ENCODE measurements at regions not wholly inside any gene's neighbourhood (a gene's known extent, or its start where the extent isn't known, plus 50 kb on each side); places are given as distances from the start of the nearest gene placed in this dataset.
A peak's percentile ranks its signal among the peaks of the same experiment; 100 is the strongest.
"Not testable (repeated sequence)": the region's sequence is repeated elsewhere in the genome, so short reads cannot be mapped to it uniquely, and the experiment has no call there.

DNA sequence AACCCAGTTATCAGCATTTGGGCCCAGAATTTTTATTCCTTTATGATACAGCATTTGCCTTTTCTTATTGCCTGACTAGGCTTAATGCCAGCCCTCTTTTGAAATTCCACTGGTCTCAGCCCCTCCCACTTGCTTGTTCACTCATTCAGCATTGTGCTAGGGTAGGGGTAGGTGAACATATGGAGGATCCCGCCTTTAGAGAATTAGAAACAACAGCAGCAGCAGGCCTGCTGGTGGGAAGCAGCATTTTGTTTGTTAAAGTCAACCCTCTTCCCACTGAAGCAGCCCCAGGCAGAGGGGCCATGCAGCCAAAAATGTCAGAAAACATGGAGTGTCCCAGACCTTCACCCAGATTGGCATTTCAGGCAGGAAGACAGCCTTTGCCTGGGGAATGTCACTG, 1355.2 kb downstream of the CDH8 start:
- no peak for DNase-seq (ENCODE audit: low read depth)

GRCh38 chr16:60675022-60675421, 1361.2 kb downstream of the CDH8 start:
- DNase-seq (ENCODE audit: low read depth) = no peak

DNA sequence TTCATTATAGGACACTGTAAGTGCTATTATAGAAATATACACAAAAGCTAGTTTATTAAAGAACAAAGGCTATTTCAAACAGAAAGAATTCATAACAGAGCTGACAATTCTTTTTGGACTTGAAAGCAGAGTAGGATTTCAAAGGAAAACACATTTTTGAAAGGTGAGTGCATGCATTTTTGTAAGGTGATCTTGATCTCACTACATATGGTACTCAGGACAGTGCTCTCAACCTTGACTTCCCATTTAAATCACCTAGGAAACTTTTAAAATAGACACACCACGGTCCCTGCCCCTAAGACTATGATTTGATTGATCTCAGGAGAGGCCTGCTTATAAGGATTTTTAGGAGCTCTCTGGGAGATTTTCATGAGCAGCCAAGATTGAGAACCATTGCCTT, 1362.0 kb downstream of the CDH8 start:
- no peak for DNase-seq (ENCODE audit: low read depth)

DNA sequence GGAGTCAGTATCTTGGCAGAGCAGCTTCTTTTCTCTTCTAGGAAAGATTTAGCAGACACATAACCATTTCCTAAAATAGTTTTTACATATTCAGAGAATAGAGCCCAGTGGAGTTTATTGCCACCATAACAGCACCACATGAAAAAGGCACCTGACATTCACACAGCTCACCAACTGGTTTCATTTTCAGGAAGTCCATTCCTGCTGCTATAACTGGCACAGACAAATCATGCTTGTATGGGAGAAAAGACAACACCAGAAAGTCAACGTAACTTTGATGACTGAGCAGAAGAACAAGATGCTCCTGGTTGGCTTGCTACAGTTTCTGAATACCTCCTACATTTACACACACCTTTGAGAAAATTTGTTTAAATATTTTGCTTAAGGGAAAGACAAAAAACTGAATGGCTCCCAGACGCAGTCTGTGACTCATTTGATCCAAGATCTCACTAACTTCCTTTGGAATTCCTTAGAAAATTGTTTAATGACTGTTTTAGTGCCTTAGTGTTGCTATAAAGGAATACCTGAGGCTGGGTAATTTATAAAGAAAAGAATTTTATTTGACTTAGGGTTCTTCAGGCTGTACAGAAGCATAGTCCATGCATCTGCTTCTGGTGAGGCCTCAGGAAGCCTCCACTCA, 1380.6 kb downstream of the CDH8 start:
- DNase-seq (ENCODE audit: low read depth) = no peak

DNA sequence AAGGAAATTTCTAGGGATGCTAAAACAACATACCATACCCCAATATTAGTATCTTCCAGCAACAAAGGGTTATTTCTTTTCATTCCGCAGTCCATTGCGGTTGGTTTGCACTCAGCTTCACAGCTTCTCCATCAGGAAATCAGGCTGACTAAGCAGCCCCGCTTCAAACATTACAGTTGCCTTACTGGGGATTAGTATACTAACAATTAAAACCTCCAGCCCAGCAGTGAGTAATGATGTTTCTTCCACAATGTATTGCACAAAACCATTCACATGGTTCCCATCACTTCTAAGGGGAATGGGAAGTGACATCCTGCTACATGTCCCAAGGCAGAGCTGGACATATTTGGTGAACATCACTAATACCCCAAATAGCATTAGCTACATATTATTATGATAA, 1384.9 kb downstream of the CDH8 start:
- no peak for DNase-seq (ENCODE audit: low read depth)

DNA sequence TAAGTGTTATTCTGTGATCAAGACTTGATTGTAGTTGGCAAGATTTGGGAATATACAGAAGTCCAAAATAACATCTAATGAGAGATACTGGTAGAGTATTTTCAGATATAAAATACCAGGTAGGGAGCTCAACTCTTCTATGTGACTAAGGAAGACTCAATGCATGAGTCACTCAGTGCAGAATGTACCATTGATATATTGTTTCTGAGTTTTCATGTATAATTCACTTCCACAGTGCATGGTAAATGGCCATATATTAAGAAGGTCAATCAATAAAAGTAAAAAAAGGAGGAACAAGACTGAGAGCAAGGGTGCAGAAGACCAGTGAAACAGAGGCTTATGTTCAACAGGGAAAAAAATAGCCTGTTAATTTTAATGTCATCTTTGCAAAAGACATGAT, 1387.9 kb downstream of the CDH8 start:
- DNase-seq (ENCODE audit: low read depth) = no peak

DNA sequence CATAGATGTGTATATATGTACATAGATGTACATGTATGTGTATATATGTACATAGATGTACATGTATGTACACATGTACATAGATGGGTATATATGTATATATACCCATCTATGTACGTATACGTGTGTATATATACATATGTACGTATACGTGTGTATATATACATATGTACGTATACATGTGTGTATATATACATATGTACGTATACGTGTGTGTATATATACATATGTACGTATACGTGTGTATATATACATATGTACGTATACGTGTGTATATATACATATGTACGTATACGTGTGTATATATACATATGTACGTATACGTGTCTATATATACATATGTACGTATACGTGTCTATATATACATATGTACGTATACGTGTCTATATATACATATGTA, 1388.8 kb downstream of the CDH8 start:
- DNase-seq (ENCODE audit: low read depth) = not testable (repeated sequence)

DNA sequence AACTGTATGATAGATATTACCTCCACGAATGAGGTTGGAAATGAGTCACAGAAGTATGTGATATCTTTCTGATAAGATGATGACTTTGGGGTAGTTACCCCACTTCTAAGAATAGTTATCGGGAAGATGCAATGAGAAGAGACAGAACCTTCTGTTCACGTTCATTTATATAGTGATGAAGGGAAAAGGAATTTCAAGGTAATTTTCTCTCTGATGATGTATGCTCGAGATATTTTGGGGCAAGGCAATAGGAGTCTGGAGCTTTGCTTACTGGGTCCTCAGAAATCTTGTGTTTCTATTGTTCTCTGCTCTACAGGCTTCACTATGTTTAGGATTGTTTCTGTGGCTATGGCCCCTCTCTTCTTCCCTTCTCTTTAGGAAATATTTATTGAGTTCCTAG, 1389.6 kb downstream of the CDH8 start:
- DNase-seq (ENCODE audit: low read depth) = no peak

GRCh38 chr16:60645541-60645940, 1390.7 kb downstream of the CDH8 start:
- DNase-seq (ENCODE audit: low read depth) = no peak

GRCh38 chr16:60642956-60643355, 1393.3 kb downstream of the CDH8 start:
- DNase-seq (ENCODE audit: low read depth) = peak; percentile 13

DNA sequence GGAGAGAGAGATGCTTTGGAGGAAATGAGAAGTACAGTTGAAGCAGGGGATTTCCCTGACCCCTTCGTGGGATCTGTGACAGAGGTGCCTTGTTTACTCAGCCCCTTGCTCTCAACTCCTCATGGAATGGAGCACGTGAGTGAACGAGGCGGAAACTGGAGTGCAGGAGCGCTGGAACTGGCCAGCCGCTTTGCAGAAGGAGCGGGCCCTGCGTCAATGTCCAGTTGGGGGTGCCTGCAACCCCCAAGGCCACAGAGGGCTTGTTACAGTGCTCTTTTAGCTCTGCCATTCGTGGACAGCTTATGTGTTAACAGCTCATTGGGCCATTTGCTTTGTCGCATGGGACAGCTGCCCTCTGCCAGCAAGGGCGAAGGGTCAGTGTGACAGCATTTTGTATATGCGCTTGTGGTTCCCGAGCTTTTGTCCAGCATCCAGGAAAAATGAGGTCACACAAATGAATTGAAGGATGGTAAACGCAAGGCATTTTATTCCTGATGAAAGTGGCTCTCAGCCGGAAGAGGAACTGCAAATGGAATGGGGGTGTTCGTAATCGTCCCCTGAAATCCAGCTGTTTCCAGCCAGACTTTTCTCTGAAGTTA, 1395.1 kb downstream of the CDH8 start:
- no peak for DNase-seq (ENCODE audit: low read depth)

DNA sequence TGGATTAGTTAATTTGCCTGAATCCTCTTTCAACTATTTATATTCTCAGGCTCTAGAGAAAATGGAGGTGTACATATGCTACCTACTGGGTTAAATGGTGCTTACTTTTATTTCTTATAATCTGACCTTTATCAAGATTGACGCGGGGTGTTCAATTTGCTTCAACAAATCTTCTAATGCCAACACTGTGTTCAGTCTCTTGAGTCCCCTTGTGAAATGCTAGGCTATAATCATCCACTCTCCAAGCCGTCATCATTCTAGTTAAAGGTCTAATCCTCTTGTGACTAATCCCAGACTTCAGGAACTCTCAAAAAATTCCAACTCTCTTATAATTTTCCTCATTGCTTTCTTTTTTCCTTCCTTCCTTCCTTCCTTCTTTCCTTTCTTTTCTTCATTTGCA, 1396.2 kb downstream of the CDH8 start:
- DNase-seq (ENCODE audit: low read depth) = no peak

DNA sequence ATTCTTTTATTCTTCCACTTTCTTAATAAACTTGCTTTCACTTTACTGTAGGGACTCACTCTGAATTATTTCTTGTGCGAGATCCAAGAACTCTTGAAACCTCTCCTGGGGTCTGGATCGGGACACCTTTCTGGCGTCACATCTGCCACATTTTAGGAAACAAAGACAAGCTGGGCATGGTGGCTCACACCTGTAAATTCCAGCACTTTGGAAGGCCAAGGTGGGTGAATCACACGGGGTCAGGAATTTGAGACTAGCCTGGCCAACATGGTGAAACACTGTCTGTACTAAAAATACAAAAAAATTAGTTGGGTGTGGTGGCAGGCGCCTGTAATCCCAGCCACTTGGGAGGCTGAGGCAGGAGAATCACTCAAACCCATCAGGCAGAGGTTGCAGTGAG, 1399.6 kb downstream of the CDH8 start:
- not testable (repeated sequence) for DNase-seq (ENCODE audit: low read depth)

DNA sequence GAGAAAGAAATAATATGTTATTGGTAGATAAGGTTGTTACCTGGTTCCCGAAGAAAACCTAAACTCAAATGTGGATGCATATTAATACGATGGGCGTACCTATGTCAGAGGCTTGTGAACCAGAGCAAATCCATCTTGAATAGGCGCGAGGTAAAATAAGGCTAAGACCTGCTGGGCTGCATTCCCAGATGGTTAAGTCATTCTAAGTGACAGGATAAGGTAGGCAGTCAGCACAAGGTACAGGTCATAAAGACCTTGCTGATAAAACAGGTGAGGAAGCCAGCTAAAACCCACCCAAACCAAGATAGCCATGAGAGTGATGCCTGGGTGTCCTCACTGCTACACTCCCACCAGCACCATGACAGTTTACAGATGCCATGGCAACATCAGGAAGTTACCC, 1400.1 kb downstream of the CDH8 start:
- no peak for DNase-seq (ENCODE audit: low read depth)

DNA sequence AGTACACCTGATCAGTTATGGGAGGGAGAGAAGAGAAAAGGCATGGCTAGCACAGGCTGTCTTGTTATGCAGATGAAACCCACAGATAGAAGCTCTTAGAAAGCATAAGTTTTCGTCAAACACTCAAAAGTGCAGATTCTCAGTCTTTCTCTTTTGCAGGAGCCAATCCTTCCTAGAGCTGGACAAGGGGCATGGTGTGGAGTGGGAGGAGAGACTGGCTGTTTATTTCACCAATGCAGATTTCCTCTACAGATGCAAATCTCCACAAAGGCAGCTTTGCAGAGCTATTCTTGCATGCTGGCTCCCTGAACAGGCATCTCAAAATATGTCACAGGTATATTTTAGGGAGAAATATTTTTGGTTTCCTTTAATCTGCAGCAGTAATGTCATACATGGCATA, 1400.7 kb downstream of the CDH8 start:
- no peak for DNase-seq (ENCODE audit: low read depth)

DNA sequence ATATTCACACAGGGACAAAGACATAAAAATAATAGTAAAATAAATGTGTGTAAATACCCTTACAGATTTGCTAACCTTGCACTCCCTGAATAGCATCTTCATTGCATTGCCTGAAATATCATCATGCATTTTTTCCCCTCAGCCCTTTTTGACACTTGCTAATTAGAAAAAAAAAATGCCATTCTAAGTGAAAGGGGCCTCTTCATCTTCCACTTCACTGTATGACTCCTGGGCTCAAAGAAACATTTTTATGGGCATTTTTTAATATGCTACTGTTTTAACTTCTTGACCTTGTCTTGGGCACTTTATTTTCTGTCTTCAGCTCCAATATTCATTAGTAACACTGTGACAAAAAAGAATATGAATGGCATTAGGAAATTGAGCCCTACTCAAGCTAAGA, 1424.4 kb downstream of the CDH8 start:
- DNase-seq (ENCODE audit: low read depth) = no peak

GRCh38 chr16:60608971-60609370, 1427.3 kb downstream of the CDH8 start:
- DNase-seq (ENCODE audit: low read depth) = no peak

- not testable (repeated sequence) for DNase-seq (ENCODE audit: low read depth)
Observed at GRCh38 chr16:60605652-60606051, 1430.6 kb downstream of the CDH8 start.

DNA sequence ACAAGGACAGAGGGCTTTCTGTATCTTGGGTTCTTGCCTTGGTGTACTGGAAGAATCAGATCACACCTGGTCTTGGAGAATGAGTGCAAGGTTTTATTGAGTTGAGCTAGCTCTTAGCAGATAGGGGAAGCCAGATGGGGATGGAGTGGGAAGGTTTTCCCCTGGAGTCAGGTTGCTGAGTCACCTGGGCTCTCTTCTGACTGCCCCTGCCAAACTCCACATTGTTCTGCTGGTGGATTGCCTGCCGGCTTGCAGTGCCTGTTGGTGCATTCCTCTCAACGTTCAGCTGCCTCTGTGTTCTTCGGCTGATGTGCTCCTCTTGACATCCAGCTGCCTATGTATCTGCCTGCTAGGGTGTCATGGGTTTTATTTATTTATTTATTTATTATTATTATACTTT, 1431.1 kb downstream of the CDH8 start:
- DNase-seq (ENCODE audit: low read depth) = no peak

DNA sequence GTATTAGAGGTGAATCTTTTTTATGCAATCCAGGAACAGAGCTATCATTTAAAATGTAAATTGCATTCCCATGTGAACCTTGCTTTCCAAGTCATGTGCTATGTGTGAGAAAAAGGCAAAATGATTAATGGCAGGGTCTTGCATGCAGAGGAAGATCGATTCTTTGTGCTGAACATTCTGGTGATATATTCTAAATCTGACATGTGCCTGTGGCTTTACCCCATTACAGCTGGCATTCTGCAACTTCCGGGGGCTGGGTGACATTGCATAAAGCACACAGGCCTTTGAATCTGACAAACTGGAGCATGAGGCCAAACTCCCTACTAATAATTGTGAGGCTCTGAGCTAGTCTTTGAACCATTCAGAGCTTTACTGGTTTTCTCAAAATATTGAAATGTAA, 1449.7 kb downstream of the CDH8 start:
- no peak for DNase-seq (ENCODE audit: low read depth)

GRCh38 chr16:60582528-60582927, 1453.7 kb downstream of the CDH8 start:
- DNase-seq (ENCODE audit: low read depth) = no peak

- no peak for DNase-seq (ENCODE audit: low read depth)
Observed at GRCh38 chr16:60566901-60567300, 1469.3 kb downstream of the CDH8 start.

DNA sequence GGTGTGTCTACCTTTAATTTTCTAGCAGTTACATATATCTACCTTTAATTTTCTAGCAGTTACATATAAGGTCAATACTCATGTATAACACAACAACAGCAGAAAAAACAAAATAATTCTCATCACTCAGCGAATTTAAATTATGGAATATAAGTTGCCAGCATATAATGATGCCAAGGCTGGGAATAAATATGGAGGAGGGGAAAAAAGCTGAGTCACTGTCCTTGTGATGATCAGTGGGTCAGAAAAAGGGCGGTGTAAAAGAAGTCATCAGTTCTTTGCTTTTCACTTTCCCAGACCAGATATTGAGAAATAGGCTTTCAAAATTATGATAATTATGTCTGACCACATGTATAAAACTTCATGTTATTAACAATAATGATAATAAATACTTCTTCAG, 1471.7 kb downstream of the CDH8 start:
- DNase-seq (ENCODE audit: low read depth) = no peak

DNA sequence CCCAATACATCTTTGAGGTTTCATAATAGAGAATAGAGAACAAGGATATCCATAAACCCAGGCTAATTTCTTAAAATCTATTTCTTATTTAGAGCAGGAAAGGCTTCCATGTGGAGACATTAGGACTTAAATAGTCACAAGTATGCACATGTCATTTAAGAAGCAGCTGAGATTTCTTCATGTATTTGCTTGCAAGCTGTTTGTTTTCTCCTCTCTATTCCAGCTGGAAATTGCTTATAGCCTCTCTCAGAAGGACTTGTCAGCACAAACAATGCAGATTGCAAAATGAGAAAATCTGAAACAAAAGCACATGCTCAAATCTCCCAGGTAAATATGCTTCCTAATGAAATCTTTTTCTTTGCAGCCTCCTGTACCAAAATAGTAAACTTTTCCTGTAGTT, 1473.1 kb downstream of the CDH8 start:
- no peak for DNase-seq (ENCODE audit: low read depth)

All from stromal cell of bone marrow (primary cell).